Common myeloid progenitor, CD34-positive (primary cell): ENCODE measurements at regions not wholly inside any gene's neighbourhood (a gene's known extent, or its start where the extent isn't known, plus 50 kb on each side); places are given as distances from the start of the nearest gene placed in this dataset.
"Not testable (repeated sequence)": the region's sequence is repeated elsewhere in the genome, so short reads cannot be mapped to it uniquely, and the experiment has no call there.

Experiments
- CTCF ChIA-PET: fragments of 350-600 bp; sonication (Branson Sonifier 250); formaldehyde crosslinking; loops from one replicate; lab custom pipeline; 2021; ENCODE audit warnings: antibody characterized with exemption; lab: Charles Lee
- POLR2A ChIA-PET: fragments of 350-600 bp; sonication (Branson Sonifier 250); formaldehyde crosslinking; loops from one replicate; lab custom pipeline; 2021; ENCODE audit warnings: antibody characterized with exemption; lab: Charles Lee
- DNase-seq, 3 donors: peaks; one replicate each; pipeline versions ENCODE4 v3.0.0 to v3.0.0-alpha.2; 2013
- H3K27ac ChIP-seq, 2 experiments: 1 replicate in 1 of 2; 2 replicates in 1 of 2; pipeline ENCODE4 v1.7.0; 2013; ENCODE audit warnings: inconsistent platforms in 2 of 2, low read length in 2 of 2, mild to moderate bottlenecking in 2 of 2, low read depth in 1 of 2, moderate library complexity in 1 of 2; ENCODE audit not compliant: severe bottlenecking in 2 of 2, insufficient read depth in 1 of 2, poor library complexity in 1 of 2
- H3K27me3 ChIP-seq, 5 experiments: replicated peaks in 2 of 5; 1 replicate in 3 of 5; 2 replicates in 2 of 5; pipeline versions ENCODE4 v1.6.1 to v1.7.0; 2013; ENCODE audit warnings: low read length in 4 of 5, mild to moderate bottlenecking in 2 of 5, moderate library complexity in 2 of 5, inconsistent platforms in 1 of 5; ENCODE audit not compliant: insufficient read depth in 5 of 5, control insufficient read depth in 4 of 5
- H3K36me3 ChIP-seq, 4 experiments: 1 replicate in 2 of 4; 2 replicates in 2 of 4; pipeline versions ENCODE4 v1.6.1 to v1.7.0; 2013; ENCODE audit warnings: low read length in 3 of 4, control low read depth in 1 of 4, mild to moderate bottlenecking in 1 of 4; ENCODE audit not compliant: control insufficient read depth in 4 of 4, insufficient read depth in 4 of 4
- H3K4me1 ChIP-seq, 4 experiments: 1 replicate in 3 of 4; 2 replicates in 1 of 4; pipeline versions ENCODE4 v1.6.1 to v1.7.1; 2013; ENCODE audit warnings: low read length in 3 of 4, mild to moderate bottlenecking in 3 of 4, control low read depth in 1 of 4, inconsistent platforms in 1 of 4, moderate library complexity in 1 of 4; ENCODE audit not compliant: control insufficient read depth in 4 of 4, insufficient read depth in 4 of 4; ENCODE audit errors: control extremely low read depth in 1 of 4
- H3K4me3 ChIP-seq, 7 experiments: 1 replicate in 4 of 7; 2 replicates in 3 of 7; pipeline versions ENCODE4 v1.5.1 to v1.7.0; 2013; ENCODE audit warnings: mild to moderate bottlenecking in 7 of 7, low read length in 6 of 7, moderate library complexity in 6 of 7, inconsistent platforms in 2 of 7, low read depth in 2 of 7, control low read depth in 1 of 7; ENCODE audit not compliant: insufficient read depth in 4 of 7, control insufficient read depth in 1 of 7; ENCODE audit errors: extremely low read depth in 1 of 7
- H3K9me3 ChIP-seq, 5 experiments: 1 replicate in 4 of 5; 2 replicates in 1 of 5; pipeline versions ENCODE4 v1.6.1 to v1.7.1; 2013; ENCODE audit warnings: low read length in 4 of 5, mild to moderate bottlenecking in 2 of 5, inconsistent platforms in 1 of 5, low read depth in 1 of 5, moderate library complexity in 1 of 5; ENCODE audit not compliant: control insufficient read depth in 4 of 5, insufficient read depth in 2 of 5; ENCODE audit errors: control extremely low read depth in 1 of 5
- whole genome bisulfite sequencing: methylation state at CpG from one replicate; pipeline ENCODE4 v1.1.5; 2013; ENCODE audit not compliant: insufficient coverage; 5-methylcytosine and 5-hydroxymethylcytosine counted together

GRCh38 chr1:24268555-24268954 lies 50.6 kb upstream of the GRHL3 start:
- H3K36me3 ChIP-seq, H3K9me3 ChIP-seq, H3K27ac ChIP-seq, H3K4me1 ChIP-seq, DNase-seq, H3K4me3 ChIP-seq, POLR2A ChIA-PET, CTCF ChIA-PET, H3K27me3 ChIP-seq: not testable (repeated sequence)
- no CpG with 5 or more reads among the region's 1 CpG for WGBS

GRCh38 chr1:24266998-24267397 lies 52.2 kb upstream of the GRHL3 start:
- Histone ChIP-seq H3K4me1 (no peaks in the 10 kb centered on the region), H3K4me3 (no peak overlapping the region), H3K27ac (no peak overlapping the region), H3K27me3 (peaks cover 0 to 2% (median 0%) of the 10 kb centered on the region in 5 experiments), H3K36me3 (no peaks in the 10 kb centered on the region), H3K9me3 (peaks cover 0 to 2% (median 0%) of the 10 kb centered on the region in 5 experiments)
- ChIA-PET POLR2A (no interaction called here), CTCF (interaction anchor here (1.9 kb wide), 1 partner anchor 62 kb away, joined by 5 read pairs; no protein-coding TSS in a partner anchor)
- WGBS, result 100% methylated on average over 2 of the region's 3 CpGs
- no peak for DNase-seq

GRCh38 chr1:24266398-24266941 lies 52.7 kb upstream of the GRHL3 start:
- WGBS, result 81% methylated on average over 5 of the region's 9 CpGs
- H3K9me3 ChIP-seq, result peaks cover 0 to 2% (median 0%) of the 10 kb centered on the region in 5 experiments
- H3K4me3 ChIP-seq, result no peak overlapping the region
- CTCF ChIA-PET, result interaction anchor here (1.9 kb wide), 1 partner anchor 61 kb away, joined by 5 read pairs; no protein-coding TSS in a partner anchor
- DNase-seq, result no peak
- no peak overlapping the region for H3K27ac ChIP-seq
- H3K36me3 ChIP-seq, result no peaks in the 10 kb centered on the region
- peaks cover 0 to 2% (median 0%) of the 10 kb centered on the region in 5 experiments for H3K27me3 ChIP-seq
- POLR2A ChIA-PET, result interaction anchor here (0.6 kb wide), 1 partner anchor 552 kb away, joined by 3 read pairs; no protein-coding TSS in a partner anchor
- H3K4me1 ChIP-seq, result no peaks in the 10 kb centered on the region

- Histone ChIP-seq H3K27me3 (peaks cover 0 to 2% (median 0%) of the 10 kb centered on the region in 5 experiments), H3K36me3 (no peaks in the 10 kb centered on the region), H3K4me1 (no peaks in the 10 kb centered on the region), H3K9me3 (peaks cover 0 to 2% (median 0%) of the 10 kb centered on the region in 5 experiments), H3K27ac (no peak overlapping the region), H3K4me3 (no peak overlapping the region)
- POLR2A ChIA-PET, result no interaction called here
- no peak for DNase-seq
- 67% methylated on average over 1 of the region's 1 CpG for whole genome bisulfite sequencing
- CTCF ChIA-PET, result no interaction called here
Measured at GRCh38 chr1:24263746-24264145, 55.4 kb upstream of the GRHL3 start.

GRCh38 chr1:24263211-24263610 lies 55.9 kb upstream of the GRHL3 start:
- H3K27me3 ChIP-seq, result peaks cover 0 to 2% (median 0%) of the 10 kb centered on the region in 5 experiments
- no peak overlapping the region for H3K4me3 ChIP-seq
- CTCF ChIA-PET, result no interaction called here
- DNase-seq, result no peak
- POLR2A ChIA-PET, result no interaction called here
- no peak overlapping the region for H3K27ac ChIP-seq
- WGBS, result 100% methylated on average over 2 of the region's 4 CpGs
- no peaks in the 10 kb centered on the region for H3K36me3 ChIP-seq
- no peaks in the 10 kb centered on the region for H3K4me1 ChIP-seq
- H3K9me3 ChIP-seq, result peaks cover 0 to 2% (median 0%) of the 10 kb centered on the region in 5 experiments

GRCh38 chr1:24261977-24262376 lies 57.2 kb upstream of the GRHL3 start:
- 84% methylated on average over 5 of the region's 5 CpGs for WGBS
- H3K27me3 ChIP-seq, result peaks cover 0 to 2% (median 0%) of the 10 kb centered on the region in 5 experiments
- no peak overlapping the region for H3K27ac ChIP-seq
- peaks cover 0 to 2% (median 0%) of the 10 kb centered on the region in 5 experiments for H3K9me3 ChIP-seq
- CTCF ChIA-PET, result no interaction called here
- no peak for DNase-seq
- POLR2A ChIA-PET, result no interaction called here
- H3K4me3 ChIP-seq, result no peak overlapping the region
- no peaks in the 10 kb centered on the region for H3K4me1 ChIP-seq
- no peaks in the 10 kb centered on the region for H3K36me3 ChIP-seq

GRCh38 chr1:24258735-24259424 lies 60.3 kb upstream of the GRHL3 start:
- 94% methylated on average over 2 of the region's 16 CpGs for WGBS
- CTCF ChIA-PET, result no interaction called here

More at GRCh38 chr1:24258735-24259424, 60.3 kb upstream of the GRHL3 start:
- no peak for DNase-seq
- Histone ChIP-seq H3K4me3 (no peak overlapping the region), H3K27ac (no peak overlapping the region), H3K27me3 (no peaks in the 10 kb centered on the region), H3K9me3 (peaks cover 0 to 4% (median 0%) of the 10 kb centered on the region in 5 experiments), H3K36me3 (no peaks in the 10 kb centered on the region), H3K4me1 (no peaks in the 10 kb centered on the region)
- POLR2A ChIA-PET, result no interaction called here
